ENCODE measurements at regions not wholly inside any gene's neighbourhood (a gene's known extent, or its start where the extent isn't known, plus 50 kb on each side); places are given as distances from the start of the nearest gene placed in this dataset.

DNA sequence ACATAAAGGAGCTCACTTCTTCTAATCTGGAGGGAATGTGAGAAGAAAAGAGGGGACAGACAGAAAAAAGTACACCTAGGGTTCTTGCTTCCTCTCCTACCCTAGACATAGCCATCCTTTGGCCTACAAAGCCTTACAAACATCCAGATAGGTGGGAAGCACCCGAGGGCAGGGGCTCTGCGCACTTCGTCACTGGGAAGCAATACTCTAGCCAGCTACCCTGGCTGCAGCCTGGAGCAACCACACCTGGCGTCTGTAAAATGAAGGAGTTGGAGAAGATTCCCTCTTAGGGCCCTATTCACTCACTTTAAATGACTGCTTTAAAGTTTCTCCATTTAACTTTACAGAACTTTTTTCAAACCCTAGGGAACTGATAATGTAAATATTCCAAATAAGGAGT is 65.7 kb upstream of the NOCT start:
- no peak for TF ChIP-seq POLR2A (IDR thresholded peaks at IDR 0.05; ENCODE audit: extremely low read depth, insufficient read length)
- TF ChIP-seq, protein P1, sequence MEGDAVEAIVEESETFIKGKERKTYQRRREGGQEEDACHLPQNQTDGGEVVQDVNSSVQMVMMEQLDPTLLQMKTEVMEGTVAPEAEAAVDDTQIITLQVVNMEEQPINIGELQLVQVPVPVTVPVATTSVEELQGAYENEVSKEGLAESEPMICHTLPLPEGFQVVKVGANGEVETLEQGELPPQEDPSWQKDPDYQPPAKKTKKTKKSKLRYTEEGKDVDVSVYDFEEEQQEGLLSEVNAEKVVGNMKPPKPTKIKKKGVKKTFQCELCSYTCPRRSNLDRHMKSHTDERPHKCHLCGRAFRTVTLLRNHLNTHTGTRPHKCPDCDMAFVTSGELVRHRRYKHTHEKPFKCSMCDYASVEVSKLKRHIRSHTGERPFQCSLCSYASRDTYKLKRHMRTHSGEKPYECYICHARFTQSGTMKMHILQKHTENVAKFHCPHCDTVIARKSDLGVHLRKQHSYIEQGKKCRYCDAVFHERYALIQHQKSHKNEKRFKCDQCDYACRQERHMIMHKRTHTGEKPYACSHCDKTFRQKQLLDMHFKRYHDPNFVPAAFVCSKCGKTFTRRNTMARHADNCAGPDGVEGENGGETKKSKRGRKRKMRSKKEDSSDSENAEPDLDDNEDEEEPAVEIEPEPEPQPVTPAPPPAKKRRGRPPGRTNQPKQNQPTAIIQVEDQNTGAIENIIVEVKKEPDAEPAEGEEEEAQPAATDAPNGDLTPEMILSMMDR (IDR thresholded peaks at IDR 0.05; ENCODE audit: low read depth, low read length): no peak
